Ectodermal cell (in vitro differentiated cells): ENCODE measurements at regions not wholly inside any gene's neighbourhood (a gene's known extent, or its start where the extent isn't known, plus 50 kb on each side); places are given as distances from the start of the nearest gene placed in this dataset.

ENCODE experiments used
- H3K27ac ChIP-seq: 2 replicates; pipeline ENCODE4 v1.7.0; 2013; ENCODE audit warnings: mild to moderate bottlenecking, low read depth, low read length; ENCODE audit not compliant: insufficient read depth, poor library complexity, severe bottlenecking
- H3K27me3 ChIP-seq: 2 replicates; pipeline ENCODE4 v1.7.0; 2013; ENCODE audit warnings: mild to moderate bottlenecking, low read length; ENCODE audit not compliant: insufficient read depth, control insufficient read depth, poor library complexity, severe bottlenecking
- H3K36me3 ChIP-seq: one replicate; pipeline ENCODE4 v1.7.0; 2013; ENCODE audit warnings: low read length; ENCODE audit not compliant: control insufficient read depth, insufficient read depth
- H3K4me1 ChIP-seq: one replicate; pipeline ENCODE4 v1.7.0; 2013; ENCODE audit warnings: low read length; ENCODE audit not compliant: control insufficient read depth, insufficient read depth
- H3K4me3 ChIP-seq: 2 replicates; pipeline ENCODE4 v1.7.0; 2013; ENCODE audit warnings: low read depth, low read length, control low read depth; ENCODE audit not compliant: insufficient read depth
- H3K9me3 ChIP-seq: 2 replicates; pipeline ENCODE4 v1.7.0; 2013; ENCODE audit warnings: mild to moderate bottlenecking, low read length, moderate library complexity; ENCODE audit not compliant: control insufficient read depth
- WGBS, 2 experiments: methylation state at CpG; one replicate each; pipeline ENCODE4 v1.1.7; 2013; ENCODE audit warnings: missing lambda C conversion rate in 2 of 2; 5-methylcytosine and 5-hydroxymethylcytosine counted together

DNA sequence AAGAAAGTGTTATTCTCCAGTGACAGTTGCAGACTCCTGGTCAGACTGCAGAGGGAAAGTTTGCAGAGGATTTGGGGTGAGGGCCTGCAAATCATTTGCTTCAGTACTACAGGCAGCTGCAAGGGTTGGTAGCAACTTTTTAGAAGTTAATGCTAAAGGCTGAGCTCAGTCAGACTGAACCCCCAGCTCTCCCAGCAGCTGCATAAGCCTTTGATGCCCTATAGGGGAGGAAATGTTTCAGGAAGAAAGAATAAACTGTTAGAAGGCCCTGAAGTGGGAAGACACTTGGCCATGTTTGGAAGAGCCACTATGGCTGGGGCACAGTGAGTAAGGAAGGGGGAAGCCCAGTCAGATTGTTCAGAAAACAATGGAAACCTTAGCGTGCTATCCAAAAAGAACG is 383.6 kb downstream of the TTLL7 start:
- no peaks in the 10 kb centered on the region for H3K9me3 ChIP-seq
- H3K36me3 ChIP-seq = no peaks in the 10 kb centered on the region
- 79% methylated on average over 2 of the region's 2 CpGs; no CpG with 5 or more reads in 1 of the 2 experiments for WGBS, 2 experiments
- no peak overlapping the region for H3K27ac ChIP-seq
- H3K4me3 ChIP-seq = no peak overlapping the region
- H3K27me3 ChIP-seq = no peaks in the 10 kb centered on the region
- no peaks in the 10 kb centered on the region for H3K4me1 ChIP-seq

DNA sequence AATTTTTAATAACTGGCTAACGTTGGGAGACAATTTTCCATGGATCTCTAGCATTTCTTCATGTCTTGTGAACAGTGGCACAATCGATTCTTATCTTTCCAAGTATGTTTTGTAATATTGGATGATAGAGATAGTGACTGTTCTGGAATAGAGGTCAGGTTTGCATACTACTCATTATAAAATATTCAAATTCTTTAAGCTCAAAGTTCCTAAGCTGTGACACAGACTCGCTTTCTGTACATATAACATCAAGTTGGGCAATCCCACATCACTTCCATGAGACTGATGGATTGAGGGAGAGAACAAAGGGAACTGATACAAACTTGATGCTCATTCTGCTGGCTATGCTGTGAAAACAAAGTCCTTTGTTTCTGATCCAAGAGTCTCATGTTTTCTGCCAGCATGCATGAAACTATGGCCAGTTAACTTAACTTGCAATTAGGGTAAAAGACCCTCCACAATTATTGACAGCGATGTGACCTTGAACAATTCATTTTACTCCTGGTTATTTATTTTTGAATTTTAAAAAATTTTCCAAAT is 392.4 kb downstream of the TTLL7 start:
- no peak overlapping the region for H3K4me3 ChIP-seq
- H3K9me3 ChIP-seq = no peaks in the 10 kb centered on the region
- H3K36me3 ChIP-seq = no peaks in the 10 kb centered on the region
- no peaks in the 10 kb centered on the region for H3K27me3 ChIP-seq
- 94 to 100% methylated on average over 3 to 4 of the region's 4 CpGs for WGBS, 2 experiments
- no peaks in the 10 kb centered on the region for H3K4me1 ChIP-seq
- H3K27ac ChIP-seq = no peak overlapping the region

DNA sequence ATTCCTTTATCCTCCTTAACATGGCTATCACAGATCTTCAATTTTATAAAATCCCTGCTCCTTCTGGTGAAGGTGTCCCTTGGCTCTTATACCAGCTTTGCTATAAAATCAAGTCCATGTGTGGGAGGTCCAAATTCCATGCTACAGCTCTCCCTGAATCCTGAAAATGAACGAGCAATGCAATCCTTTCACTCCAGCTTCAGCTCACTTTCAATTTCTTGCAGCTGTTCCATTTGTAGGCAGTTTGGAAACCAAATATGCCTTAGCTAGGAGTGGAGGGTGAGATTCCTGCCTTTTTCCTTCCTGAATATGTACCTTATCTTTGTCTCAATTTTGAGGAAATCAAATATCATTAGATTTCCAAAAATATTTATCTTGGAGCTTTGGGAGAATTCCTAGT is 402.6 kb downstream of the TTLL7 start:
- Histone ChIP-seq H3K27ac (no peak overlapping the region), H3K4me3 (no peak overlapping the region), H3K36me3 (peaks cover 3% of the 10 kb centered on the region), H3K4me1 (no peaks in the 10 kb centered on the region), H3K27me3 (no peaks in the 10 kb centered on the region), H3K9me3 (peaks cover 3% of the 10 kb centered on the region)
- 85 to 100% methylated on average over 1 of the region's 1 CpG for WGBS, 2 experiments

DNA sequence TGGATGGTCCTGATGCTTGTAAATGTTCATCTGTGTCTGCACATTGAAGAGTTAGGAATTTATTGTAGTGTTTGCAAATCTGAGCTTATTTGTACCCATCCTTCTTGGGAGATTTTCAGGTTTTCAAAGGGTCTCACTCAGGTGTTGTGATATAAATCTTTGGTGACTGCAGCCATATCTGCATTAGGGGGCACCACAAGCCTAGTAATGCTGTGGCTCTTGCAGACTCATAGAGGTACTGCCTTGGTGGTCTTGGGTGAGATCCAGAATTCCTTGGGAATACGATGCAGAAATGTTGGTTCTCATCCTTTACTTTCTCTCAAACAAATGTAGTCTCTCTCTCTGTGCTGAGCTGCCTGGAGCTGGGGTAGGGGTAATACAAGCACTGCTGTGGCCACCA is 405.9 kb downstream of the TTLL7 start:
- no peak overlapping the region for H3K27ac ChIP-seq
- H3K9me3 ChIP-seq = no peaks in the 10 kb centered on the region
- H3K36me3 ChIP-seq = no peaks in the 10 kb centered on the region
- H3K4me1 ChIP-seq = no peaks in the 10 kb centered on the region
- no peaks in the 10 kb centered on the region for H3K27me3 ChIP-seq
- WGBS, 2 experiments = 88 to 95% methylated on average over 1 of the region's 1 CpG
- H3K4me3 ChIP-seq = no peak overlapping the region

DNA sequence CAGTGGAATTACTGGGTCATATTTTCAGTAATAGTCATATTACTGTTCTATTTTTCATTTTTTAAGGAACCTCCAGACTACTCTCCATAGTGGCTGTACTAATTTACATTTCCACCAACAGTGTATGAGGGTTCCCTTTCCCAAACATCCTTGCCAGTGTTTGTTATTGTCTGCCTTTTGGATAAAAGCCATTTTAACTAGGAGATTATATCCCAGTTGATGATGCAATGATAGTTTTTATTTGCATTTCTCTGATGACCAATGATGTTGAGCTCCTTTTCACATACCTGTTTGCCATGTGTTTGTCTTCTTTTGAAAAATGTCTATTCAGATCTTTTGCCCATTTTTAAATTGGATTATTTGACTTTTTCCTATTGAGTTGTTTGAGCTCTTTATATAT is 410.8 kb downstream of the TTLL7 start:
- Histone ChIP-seq H3K9me3 (no peaks in the 10 kb centered on the region), H3K36me3 (no peaks in the 10 kb centered on the region), H3K27me3 (no peaks in the 10 kb centered on the region), H3K4me3 (no peak overlapping the region), H3K27ac (no peak overlapping the region), H3K4me1 (no peaks in the 10 kb centered on the region)

DNA sequence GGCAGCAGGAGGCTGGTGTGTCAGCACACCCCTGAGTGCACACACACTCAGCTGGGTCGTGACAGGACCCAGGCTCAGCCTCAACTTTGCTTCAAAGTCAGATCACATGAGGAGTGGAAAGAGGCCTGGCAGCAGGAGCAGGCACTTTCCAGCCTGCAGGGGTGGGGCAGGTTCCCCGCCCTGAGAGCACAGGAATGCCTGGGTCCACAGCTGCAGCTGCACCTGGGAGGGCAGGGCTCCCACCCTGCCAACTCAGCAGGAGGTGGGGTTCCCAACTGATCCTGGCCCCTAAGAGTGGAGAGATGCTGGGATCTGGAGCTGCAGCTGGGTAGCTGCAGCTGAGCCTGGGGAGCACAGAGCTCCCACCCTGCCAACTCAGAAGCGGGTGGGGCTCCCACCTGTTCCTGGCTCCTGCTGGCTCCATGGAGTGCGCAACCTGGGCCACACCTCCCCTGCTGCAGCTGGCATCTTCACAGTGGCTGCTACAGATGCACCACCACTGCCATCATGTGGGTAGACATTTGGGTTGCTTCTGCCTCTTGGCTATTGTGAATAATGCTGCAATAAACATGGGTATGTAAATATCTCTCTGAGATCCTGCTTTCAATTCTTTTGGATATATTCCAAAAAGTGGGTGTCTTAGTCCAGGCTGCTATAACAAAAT is 415.4 kb downstream of the TTLL7 start:
- Histone ChIP-seq H3K36me3 (peaks cover 6% of the 10 kb centered on the region), H3K9me3 (no peaks in the 10 kb centered on the region), H3K4me3 (no peak overlapping the region), H3K27me3 (no peaks in the 10 kb centered on the region), H3K4me1 (no peaks in the 10 kb centered on the region), H3K27ac (no peak overlapping the region)
- 92 to 95% methylated on average over 4 of the region's 4 CpGs for WGBS, 2 experiments

DNA sequence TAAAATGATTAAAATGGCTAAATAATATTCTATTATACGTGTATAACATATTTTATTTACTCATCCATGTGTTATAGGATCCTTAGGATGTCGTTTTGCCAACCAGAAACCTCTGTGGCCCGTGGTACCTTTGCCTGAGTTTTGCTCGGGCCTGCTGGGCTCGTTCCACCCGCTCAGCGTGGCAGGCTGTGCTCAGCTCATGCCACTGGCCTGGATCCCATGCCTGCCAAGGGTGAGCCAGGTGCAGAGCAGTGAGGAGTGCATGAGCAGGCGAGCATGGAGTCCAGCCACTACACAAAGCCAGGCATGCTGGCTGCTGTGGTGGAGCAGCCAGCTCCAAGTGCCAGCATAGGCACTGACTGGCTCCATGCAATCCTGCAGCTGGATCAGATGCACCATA is 417.2 kb downstream of the TTLL7 start:
- no peaks in the 10 kb centered on the region for H3K4me1 ChIP-seq
- no peak overlapping the region for H3K4me3 ChIP-seq
- no peaks in the 10 kb centered on the region for H3K27me3 ChIP-seq
- peaks cover 6% of the 10 kb centered on the region for H3K36me3 ChIP-seq
- no peak overlapping the region for H3K27ac ChIP-seq
- H3K9me3 ChIP-seq = no peaks in the 10 kb centered on the region
- WGBS, 2 experiments = 95 to 97% methylated on average over 8 of the region's 8 CpGs

DNA sequence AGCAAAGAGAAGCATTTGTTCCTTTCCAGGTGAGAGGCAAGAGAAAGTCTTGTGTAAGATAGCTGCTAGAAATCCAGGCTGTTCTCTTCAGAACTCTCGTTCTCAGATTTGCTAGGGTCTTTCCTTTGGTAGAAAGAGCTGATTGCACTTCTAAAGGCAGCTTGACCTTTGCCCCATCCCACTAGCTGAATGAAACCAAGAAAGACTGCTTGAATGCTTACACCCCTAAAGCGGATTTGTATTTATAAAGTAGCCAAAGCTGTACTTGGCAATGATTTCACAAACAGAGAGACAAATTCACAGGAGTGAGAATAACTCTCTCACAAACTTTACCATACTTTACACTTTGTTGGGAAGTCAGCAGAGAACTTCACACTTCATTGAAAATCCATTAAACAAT is 424.1 kb downstream of the TTLL7 start:
- Histone ChIP-seq H3K4me1 (peaks cover 8% of the 10 kb centered on the region), H3K36me3 (no peaks in the 10 kb centered on the region), H3K4me3 (no peak overlapping the region), H3K27me3 (no peaks in the 10 kb centered on the region), H3K9me3 (no peaks in the 10 kb centered on the region), H3K27ac (no peak overlapping the region)
- 33 to 41% methylated on average over 2 of the region's 2 CpGs for WGBS, 2 experiments

DNA sequence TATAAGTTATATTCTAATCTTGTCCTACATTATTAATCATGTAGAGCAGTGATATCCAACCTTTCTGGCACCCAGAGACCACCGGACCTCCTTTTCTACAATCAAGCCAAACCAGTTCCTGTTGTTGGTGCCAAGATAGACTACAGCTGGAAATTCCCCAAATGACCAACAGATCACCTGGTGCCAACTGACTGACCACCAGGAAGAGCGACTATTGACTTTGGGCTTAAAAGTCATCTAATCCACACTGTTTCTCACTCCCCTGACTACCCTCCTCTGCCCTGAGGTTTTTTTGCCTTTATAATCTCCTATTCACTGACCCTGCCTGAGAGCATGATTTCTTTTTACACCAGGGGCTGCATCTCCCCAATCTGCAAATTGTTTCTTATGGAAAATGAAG is 425.2 kb downstream of the TTLL7 start:
- Histone ChIP-seq H3K27ac (no peak overlapping the region), H3K36me3 (no peaks in the 10 kb centered on the region), H3K4me1 (peaks cover 8% of the 10 kb centered on the region), H3K27me3 (no peaks in the 10 kb centered on the region), H3K9me3 (no peaks in the 10 kb centered on the region), H3K4me3 (no peak overlapping the region)
- 54 to 73% methylated on average over 2 of the region's 2 CpGs for WGBS, 2 experiments

DNA sequence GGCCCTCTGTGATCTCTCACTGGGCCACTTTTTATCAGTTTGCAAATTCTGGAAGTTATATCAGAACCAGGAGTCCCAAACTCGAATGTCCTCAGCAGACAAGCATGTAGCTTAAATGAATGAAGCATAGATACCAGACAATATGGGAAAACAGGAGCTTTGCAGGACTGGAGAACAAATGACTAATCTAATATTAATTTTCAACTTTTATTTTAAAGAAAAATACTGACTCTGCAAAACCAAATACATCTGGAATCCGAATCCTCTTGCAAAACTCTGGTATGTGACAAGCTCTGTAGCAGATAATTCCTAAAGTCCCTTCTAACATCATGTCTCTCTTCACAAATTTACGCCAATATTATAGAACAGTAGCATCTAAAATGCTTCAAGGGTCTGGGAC is 427.4 kb downstream of the TTLL7 start:
- Histone ChIP-seq H3K4me3 (no peak overlapping the region), H3K4me1 (peaks cover 8% of the 10 kb centered on the region), H3K27me3 (no peaks in the 10 kb centered on the region), H3K9me3 (no peaks in the 10 kb centered on the region), H3K27ac (no peak overlapping the region), H3K36me3 (no peaks in the 10 kb centered on the region)
- 93 to 94% methylated on average over 3 of the region's 3 CpGs for WGBS, 2 experiments

DNA sequence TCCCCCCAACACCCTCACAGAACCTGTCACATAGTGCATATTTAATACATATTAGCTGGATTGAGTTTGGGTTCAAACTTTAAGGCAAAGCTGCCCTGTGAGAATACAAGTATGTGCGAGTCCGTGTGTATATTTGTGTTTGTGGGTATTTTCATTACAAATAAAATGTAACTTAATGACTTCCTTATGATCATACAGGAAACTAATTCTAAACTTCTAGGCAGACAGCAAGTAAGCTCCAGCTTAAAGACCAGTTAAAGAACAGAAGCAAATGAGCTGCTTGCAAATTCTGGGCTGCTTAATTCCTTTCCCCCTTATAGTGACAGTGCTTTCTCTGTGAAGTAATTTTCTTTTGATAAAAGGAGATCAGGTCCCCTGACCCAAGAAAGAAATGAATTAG is 437.6 kb downstream of the TTLL7 start:
- H3K36me3 ChIP-seq = no peaks in the 10 kb centered on the region
- H3K27ac ChIP-seq = no peak overlapping the region
- no peak overlapping the region for H3K4me3 ChIP-seq
- H3K27me3 ChIP-seq = no peaks in the 10 kb centered on the region
- no peaks in the 10 kb centered on the region for H3K9me3 ChIP-seq
- no peaks in the 10 kb centered on the region for H3K4me1 ChIP-seq
- WGBS, 2 experiments = no CpG with 5 or more reads among the region's 2 CpGs
